Iris pigment epithelial cell (primary cell): ENCODE measurements at regions not wholly inside any gene's neighbourhood (a gene's known extent, or its start where the extent isn't known, plus 50 kb on each side); places are given as distances from the start of the nearest gene placed in this dataset.

ENCODE experiments used
- DNase-seq: peaks from one replicate; pipeline ENCODE4 v3.0.0-alpha.2; 2011; ENCODE audit warnings: low read depth

DNA sequence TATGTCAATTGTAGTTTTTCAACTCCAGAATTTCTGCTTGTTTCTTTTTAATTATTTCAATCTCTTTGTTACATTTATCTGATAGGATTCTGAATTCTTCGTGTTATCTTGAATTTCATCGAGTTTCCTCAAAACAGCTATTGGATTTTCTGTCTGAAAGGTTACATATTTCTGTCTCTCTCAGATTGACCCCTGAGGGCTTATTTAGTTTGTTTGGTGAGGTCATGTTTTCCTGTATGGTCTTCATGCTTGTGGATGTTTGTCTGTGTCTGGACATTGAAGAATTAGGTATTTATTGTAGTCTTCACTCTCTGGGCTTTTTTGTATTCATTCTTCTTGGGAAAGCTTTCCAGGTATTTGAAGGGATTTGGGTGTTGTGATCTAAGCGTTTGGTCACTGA lies 85.6 kb downstream of the SNAPC1 start:
- no peak for DNase-seq

DNA sequence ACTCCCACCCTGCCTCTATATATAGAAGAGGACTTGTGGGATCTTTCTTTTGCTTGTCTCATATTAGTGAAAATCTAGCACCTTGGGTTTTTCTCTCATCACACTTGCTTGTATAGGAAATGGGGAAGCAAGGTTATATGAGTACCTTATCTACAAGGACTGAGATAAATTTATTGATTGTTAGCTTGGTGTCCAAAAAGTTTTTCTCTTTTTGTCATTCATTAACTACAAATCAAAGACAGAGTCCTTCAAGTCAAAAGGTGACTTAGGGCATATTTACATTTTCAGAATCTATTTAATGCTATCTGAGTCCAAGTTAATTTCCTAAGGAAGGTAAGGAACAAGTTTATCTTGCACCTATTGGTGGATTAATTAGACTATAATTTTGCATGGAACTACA lies 92.7 kb downstream of the SNAPC1 start:
- no peak for DNase-seq

DNA sequence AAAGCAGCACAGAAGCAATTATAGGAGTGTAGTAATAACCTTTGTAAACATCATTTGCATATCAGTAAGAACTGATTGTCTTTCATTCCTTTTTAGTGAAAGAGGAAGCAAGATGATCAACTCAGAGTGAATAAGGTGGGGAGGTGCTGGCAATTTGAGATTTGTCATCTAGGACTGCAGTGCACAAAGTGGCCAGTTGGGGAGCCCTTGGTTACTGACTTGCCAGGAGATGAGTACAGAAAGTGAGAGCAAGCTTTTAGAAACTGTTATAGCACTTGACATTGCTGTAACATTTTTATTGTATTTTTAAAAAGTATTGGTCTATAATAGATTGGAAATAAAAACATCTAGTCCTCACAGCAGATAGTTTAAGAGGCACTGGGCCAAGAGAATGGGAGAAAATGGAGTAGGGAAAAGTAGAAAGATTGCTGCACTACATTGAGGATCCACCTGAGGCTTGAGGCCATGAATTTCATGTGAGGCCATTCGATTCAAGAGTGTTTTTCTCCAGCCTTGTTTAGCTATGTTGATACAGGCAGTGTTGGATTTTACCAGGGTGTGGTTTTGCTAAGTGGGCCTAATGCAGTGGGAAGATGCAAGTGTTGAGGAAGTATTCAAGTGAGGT lies 98.2 kb downstream of the SNAPC1 start:
- DNase-seq = peak; percentile 54

DNA sequence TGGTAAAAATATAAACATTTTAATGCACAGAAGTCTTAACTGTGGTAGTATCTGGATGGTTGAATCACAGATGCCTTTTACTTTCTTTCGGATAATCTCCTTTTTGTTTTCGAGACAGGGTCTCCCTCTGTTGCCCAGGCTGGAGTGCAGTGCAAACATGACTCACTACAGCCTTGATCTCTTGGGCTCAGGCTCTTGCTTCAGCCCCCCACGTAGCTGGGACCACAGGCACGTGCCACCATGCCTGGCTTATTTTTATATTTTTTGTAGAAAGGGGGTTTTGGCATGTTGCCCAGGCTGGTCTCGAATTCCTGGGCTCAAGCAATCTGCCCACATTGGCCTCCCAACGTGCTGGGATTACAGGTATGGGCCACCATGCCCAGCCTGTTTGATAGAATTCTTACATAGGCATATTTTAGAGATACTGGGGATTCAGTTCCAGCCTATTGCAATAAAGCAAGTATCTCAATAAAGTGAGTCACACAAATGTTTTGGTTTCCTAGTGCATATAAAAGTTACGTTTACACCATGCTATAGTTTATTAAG lies 99.2 kb downstream of the SNAPC1 start:
- DNase-seq = no peak

DNA sequence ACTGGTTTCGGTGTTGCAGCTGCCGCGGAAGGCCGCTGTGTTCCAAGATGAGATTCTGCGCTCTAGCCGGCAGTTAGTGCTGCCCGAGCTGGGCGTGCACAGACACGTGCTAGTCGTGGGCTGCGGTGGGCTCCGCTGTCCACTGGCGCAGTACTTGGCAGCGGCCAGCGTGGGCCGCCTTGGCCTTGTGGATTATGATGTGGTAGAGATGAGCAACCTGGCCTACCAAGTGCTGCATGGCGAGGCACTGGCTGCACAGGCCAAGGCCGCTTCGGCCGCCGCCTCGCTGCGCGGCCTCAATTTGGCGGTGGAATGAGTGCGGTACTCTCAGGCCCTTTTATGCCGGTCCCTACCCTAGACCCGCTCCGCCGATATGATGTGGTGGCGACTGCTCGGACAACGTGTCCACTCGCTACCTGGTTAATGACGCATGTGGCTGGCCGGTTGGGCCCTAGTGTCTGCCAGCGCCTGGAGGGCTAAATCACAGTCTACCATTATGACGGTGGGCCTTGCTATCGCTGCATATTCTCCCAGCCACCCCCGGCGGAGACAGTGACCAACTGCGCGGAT lies 102.2 kb downstream of the SNAPC1 start:
- no peak for DNase-seq

DNA sequence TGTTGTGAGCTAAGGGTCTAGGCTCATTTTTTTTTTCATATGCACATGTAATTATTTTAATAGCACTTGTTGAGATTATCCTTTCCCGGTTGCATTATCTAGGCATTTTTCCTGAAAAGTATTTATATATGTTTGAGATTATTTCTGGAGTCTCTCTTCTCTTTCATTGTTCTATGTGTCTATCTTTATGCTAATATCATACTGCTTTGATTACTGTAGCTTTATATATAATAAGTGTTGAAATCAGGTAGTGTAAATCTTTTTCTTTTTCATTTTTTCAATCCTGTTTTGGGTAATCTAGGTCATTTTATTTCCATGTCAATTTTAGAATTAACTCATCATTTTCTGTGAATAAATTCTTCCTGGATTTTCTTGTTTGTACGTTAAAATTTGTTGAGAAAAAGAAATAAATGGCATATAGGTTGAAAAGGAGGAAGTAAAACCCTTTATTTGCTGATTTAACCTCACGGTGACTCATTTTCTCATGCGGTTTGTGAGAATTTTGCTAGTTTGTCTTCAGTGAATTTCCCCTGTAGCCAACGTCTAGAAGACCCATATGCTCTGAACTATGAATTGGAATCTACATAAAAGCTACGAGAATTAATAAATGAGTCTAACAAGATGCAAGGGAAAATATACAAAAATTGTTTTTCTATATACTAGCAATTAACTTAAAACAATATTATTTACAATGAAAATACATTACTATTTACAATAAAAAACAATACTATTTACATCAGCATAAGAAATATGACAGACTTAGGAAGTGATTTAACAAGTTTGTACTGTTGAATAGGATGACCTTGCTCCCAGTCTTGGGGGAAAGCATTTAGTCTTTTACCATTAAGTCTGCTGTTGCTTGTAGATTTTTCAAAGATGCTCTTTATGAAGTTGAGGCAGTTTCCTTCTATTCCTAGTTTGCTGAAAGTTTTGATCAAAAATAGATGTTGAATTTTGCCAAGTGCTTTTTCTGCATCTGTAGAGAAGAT lies 105.0 kb downstream of the SNAPC1 start:
- DNase-seq = peak; percentile 25

DNA sequence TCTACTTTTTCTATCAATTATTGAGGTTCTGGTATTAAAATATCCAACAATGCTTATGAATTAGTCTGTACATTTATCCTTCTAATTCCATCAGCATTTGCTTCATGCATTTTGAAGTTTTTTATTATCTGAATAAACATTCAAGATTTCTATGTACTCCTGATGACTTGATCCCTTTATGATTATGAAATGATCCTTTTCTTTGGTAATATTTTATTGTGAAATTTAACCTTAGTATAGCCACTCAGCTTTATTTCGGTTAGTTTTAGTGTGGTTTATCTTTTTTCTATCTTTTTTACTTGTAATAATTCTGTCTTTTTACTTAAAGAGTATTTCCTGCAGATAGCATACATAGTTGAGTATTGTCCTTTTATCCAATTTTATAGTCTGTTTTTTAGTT lies 106.6 kb downstream of the SNAPC1 start:
- DNase-seq = no peak

DNA sequence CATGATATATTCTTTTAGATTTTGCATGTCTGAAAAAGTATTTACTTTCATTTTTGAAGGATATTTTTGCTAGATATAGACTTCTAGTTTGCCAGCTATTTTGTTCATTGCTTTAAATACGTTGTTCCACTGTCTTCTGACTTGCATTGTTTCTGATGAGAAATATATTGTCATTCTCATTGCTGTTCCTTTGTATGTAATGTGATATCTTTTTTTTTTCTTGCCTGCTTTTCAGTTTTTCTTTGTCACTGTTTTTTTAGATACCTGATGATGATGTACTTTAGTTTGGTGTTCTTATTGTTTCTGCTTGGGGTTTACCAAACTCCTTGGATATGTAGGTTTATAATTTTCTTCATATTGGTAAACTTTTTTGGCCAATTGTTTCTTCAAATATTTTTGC lies 107.9 kb downstream of the SNAPC1 start:
- no peak for DNase-seq

DNA sequence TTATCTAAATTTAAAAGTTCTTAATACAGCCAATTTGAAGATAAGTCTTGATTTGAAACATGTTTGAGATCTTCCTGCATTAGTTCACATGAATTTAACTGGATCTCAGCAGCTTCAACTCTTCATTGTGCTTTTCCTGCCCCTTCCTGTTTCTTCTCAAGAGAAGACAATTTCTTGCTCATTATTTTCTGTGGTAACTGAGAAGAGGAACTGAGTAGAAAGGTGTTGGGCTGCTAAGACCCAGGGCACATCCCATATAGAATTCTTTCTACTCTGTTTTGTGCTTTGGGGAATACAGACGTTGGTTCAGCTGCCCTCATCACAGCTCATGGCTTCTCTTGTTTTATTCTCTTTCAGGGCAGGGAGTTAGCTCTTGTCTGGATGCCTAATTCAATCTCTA lies 110.2 kb downstream of the SNAPC1 start:
- no peak for DNase-seq

DNA sequence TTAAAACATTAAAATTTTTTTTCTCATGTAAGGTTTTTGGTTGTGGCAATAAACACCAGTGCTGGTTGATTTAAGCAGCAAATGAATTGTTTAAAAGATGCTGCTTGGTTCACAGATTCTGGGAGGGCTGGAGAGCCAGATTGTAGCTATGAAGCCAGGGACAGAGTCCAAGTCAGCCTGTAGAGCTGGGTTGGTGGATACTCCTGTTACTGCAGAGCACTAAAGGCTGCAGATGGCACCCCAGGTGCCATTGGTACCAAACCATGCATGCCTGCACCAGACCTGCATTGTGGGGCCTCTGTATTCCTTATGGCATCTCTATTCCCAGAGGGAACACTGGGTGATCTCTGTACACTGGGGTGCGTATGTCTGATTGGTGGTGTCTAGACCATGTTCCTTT lies 113.3 kb downstream of the SNAPC1 start:
- DNase-seq = no peak

DNA sequence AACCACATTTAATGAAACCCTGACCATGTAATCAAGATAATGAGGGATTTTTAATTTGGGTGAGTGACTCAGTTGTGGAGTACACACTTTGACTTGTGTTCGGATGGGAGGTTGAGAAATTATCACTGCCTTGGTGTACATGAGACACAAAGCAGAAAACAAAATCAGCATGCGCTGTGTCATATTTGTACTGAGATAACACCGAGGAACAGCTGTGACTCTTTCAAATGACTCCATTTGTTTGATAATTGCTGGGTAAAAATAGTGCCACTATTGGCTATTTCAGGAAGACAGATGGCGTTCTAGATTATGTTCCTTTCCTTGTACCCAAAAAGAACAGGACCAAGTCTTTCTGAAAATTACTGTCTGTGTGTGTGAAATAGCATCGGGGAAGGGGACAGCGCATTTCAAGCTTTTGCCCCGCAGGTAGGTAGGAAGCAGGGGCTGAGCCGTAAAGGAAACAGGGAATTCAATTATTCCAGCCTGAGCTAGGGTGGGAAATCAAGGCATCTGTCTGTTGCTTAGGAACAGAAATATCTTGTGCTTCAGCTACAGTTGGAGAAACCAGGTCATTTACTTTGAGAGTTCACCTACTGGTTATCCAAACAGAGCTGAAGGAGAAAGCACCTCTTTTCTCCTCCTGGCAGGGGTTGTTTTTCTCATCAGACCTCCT lies 114.3 kb downstream of the SNAPC1 start:
- no peak for DNase-seq

DNA sequence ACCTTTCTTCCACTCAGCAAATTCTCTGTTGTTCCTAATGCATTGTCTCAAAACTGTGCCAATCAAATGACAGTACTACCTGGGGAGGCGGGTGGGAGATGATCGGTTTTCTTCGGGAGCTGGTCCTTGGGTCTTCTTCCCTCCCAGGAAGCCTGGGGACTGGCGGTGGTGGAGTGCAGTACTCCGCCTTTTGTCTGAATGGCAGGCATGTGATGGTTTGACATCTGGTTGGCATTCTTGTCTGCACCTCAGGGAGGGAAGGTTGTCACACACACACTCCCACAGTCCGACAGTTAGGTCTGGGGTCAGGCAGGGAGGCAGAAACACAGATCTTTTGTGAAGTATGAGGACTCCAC lies 114.8 kb downstream of the SNAPC1 start:
- no peak for DNase-seq

DNA sequence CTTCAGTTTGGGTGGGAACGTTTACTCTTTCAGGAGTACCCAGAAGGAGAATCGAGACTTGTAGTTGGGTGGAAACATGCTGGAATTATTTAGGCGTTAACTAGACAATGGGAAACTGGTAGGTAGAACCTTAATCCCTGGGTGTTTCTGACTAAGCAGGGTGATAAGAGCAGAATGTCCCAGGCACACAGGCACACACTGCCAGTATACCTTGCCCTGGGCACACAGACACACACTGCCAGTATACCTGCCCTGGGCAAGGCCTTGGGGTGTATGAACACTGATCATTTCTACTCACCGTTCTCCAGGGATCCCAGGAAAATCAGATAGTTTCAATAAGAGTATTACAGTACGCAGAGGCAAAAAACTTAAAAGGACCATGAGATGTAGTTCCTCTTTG lies 115.5 kb downstream of the SNAPC1 start:
- DNase-seq = no peak

DNA sequence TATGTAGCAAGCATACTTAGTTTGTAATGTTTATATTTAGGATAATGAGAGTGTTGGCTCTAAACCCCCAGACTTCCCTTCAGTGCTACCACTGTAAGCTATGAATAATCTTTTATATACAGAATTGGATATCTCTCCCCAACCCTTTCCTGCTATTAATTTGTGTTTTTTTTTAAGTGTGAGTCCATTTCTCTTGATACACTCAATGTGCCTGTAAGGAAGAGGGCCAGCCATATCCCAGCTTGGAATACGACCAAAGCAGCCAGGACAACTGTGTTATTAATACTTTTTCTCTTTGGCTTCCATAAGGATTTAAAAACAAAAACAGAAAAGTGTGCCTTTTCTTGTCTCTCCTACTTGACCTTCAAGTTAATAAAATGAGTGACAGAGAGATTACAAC lies 116.7 kb downstream of the SNAPC1 start:
- DNase-seq = no peak

DNA sequence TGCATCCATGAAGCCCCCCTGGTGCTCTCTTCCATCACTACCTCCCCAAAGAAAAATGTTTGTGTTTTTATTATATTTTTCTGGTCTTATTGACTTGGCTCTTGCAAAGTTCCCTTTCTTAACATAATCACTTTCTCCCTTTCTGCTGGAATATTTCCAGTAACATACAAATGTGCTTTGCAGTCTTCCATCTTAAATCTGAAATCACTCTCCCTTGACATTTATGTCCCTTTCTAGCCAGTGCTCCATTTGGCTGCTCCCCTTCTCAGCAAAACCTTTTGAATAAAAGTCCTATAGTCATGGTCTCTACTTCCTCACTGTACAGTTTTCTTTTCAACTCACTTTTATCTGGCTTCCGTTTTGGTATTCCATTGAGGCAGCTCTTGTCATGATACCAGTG lies 118.8 kb downstream of the SNAPC1 start:
- DNase-seq = no peak

DNA sequence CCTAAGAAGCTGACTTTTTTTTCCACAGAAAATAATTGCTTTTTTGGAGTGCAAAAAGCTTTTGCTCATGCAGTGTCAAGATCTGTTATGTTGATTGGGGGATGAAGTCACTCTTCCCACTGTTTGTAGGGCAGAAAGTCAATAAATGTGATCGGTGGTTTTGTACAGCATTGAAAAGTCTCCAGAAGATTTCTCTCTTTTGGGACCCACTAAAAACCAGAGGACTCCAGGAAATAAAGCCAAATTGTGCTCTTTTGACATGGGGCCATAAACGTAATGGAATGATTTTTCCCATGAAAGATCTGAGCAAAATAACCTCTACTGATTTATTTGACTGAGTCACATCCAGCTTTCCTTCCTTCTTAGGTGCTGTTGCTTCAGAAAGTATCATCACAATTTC lies 122.5 kb downstream of the SNAPC1 start:
- no peak for DNase-seq

DNA sequence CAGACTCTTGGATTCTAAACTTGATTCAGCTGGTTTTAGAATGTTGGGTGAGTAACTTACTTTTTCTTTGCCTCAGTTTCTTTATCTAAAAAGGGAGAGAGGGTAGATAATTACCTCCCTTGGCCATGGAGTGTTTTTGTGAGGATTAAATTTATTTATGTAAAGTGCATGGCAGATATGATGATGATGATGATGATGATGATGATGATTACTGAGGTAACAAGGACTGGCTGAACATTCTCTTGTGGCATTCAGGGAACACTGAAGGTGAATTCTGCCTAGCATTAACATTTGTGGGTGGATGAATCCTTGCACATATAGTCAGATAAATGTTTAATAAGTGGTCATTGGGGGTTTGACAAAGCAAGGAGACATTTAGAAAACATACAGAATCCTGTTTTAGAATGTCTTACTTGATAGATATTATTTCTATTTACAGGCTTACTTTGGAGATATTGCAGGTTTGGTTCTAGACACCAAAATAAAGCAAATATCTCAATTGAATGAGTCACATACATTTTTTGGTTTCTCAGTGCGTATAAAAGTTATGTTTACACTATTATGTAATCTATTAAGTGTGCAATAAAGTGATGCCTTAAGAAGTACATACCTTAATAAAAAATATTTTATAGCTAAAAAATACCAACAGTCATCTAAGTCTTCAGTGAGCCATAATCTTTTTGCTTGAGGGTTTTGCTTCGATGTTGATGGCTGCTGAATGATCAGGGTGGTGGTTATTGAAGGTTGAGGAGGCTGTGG lies 123.2 kb downstream of the SNAPC1 start:
- DNase-seq = no peak

DNA sequence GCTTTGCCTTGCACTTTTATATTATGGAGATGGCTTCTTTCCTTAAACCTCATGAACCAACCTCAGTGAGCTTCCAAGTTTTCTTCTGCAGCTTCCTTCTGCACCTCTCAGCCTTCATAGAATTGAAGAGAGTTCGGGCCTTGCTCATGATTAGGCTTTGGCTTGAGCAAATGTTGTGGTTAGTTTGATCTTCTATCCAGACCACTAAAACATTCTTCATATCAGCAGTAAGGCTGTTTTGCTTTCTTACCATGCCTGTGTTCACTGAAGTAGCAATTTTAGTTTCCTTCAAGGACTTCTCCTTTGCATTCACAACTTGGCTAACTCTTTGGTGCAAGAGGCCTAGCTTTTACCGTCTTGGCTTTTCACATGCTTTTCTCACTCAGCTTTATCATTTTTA lies 125.4 kb downstream of the SNAPC1 start:
- peak; percentile 7 for DNase-seq

DNA sequence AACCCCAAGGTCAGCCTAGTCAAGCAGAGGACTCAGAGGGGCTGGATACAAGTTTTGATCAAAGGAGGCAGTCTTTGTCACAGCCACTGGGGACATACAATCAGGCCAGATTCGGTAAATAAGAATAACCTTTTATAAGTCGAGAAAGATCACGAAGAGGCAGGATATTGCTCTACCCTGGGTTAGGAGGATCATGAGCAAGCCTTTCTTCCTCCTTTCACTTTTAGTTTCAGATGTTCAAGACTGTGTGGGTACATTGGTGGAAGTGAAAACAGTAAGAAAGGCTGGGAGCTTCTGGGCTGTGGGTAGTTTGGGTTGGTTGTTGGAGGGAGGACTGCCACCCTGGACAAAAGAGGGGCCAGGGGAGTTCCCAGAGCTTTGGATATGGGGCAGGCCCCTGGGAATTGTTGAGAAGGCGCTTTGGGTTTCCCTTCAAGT lies 127.7 kb downstream of the SNAPC1 start:
- DNase-seq = peak; percentile 0

DNA sequence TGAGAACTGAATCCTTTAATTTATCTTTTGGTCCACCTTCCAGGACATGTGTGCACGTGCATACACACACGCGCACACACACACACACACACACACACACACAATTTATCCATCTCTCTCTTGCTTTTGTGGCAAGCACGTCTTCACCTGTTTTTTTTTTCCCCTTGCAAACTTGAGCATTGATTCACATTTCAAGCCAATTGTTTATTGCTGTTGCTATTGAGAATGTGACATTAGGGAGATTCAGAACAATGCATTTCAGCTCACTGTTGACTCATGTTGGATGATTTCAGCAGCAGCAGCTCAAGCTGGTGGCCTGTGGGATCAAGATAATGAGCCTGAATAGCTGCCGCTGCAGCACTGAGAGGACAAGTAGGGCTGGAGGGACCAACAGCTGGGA lies 128.9 kb downstream of the SNAPC1 start:
- peak; percentile 7 for DNase-seq

DNA sequence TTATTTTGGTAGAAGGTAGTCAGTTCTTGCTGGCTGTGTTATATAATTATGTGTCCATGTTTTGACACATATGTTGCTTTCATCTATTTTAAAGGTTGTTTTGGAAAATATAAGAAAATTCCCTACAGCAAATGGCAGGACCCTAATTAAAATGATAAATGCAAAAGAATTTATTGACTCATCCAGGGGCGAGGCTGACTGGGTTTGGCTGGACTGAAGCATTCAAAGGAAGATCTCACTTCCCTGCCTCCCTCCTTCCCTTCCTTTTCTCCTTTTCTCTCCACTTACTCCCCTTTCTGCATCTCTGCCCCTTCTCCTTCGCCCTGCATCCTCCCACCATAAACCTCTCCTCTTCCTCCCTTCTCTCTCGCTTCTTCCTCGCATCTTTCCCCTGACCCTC lies 129.6 kb downstream of the SNAPC1 start:
- DNase-seq = no peak
